K562 (cell line): ENCODE measurements at regions not wholly inside any gene's neighbourhood (a gene's known extent, or its start where the extent isn't known, plus 50 kb on each side); places are given as distances from the start of the nearest gene placed in this dataset.

Experiments
- ATAC-seq: fragments of 200-7000 bp; cut with Tn5 transposase; 3 replicates; pipeline ENCODE4 v1.9.1; 2020; ENCODE audit warnings: moderate library complexity
- BruUV-seq: library from RNA; stranded (reverse); fragments of 400-500 nt; replicated peaks from 2 replicates; lab custom pipeline; 2021; lab: Mats Ljungman, UMichigan
- CTCF ChIA-PET: fragments of 300-600 bp; formaldehyde crosslinking; extraction: SDS; loops from one replicate; lab custom pipeline; 2021; ENCODE audit warnings: low intra/inter-chr PET ratio; lab: Yijun Ruan, JAX
- POLR2A ChIA-PET: fragments of 300-600, 350-650 bp; sonication (Branson Sonifier 250); formaldehyde crosslinking; extraction: SDS; loops from one replicate; lab custom pipeline; 2021; ENCODE audit warnings: antibody characterized with exemption, inconsistent platforms; lab: Yijun Ruan, JAX
- DNase-seq, 4 experiments: peaks; one replicate each; pipeline versions ENCODE4 v3.0.0 to v3.0.0-alpha.2; 2011 to 2018; ENCODE audit warnings: low spot score in 3 of 4, mixed read lengths in 3 of 4; ENCODE audit errors: extremely low read depth in 1 of 4
- FAIRE-seq: peaks from 2 replicates; lab custom pipeline; 2011; peaks lifted over from hg19 to GRCh38; lab: Jason Lieb, UNC
- H2AFZ ChIP-seq: 2 replicates; pipeline ENCODE4 v1.6.0; 2011; ENCODE audit warnings: low read depth, low read length, control low read depth, inconsistent platforms
- H3K27ac ChIP-seq: fragments of 200-600 bp; 3 replicates; pipeline ENCODE4 v1.8.0; 2011; ENCODE audit warnings: low read depth, mild to moderate bottlenecking, control low read depth, inconsistent platforms, low read length, moderate library complexity, mixed read lengths; ENCODE audit errors: extremely low read depth
- H3K27me3 ChIP-seq, 2 experiments: fragments of 300-600 bp in 1 of 2; 2 replicates in 1 of 2; 3 replicates in 1 of 2; pipeline versions ENCODE4 v1.6.0 to v1.8.0; 2011; ENCODE audit warnings: inconsistent platforms in 2 of 2, low read length in 2 of 2, mild to moderate bottlenecking in 1 of 2, mixed read lengths in 1 of 2, moderate library complexity in 1 of 2; ENCODE audit not compliant: control insufficient read depth in 2 of 2, insufficient read depth in 2 of 2
- H3K36me3 ChIP-seq: fragments of 300-600 bp; 3 replicates; pipeline ENCODE4 v1.8.0; 2011; ENCODE audit warnings: mild to moderate bottlenecking, low read length, inconsistent platforms; ENCODE audit not compliant: control insufficient read depth, insufficient read depth
- H3K4me1 ChIP-seq, 2 experiments: fragments of 200-600 bp in 1 of 2; replicated peaks in 1 of 2; 2 replicates in 1 of 2; 3 replicates in 1 of 2; pipeline versions ENCODE4 v1.5.1 to v1.8.0; 2011; ENCODE audit warnings: inconsistent platforms in 2 of 2, low read length in 2 of 2, mild to moderate bottlenecking in 1 of 2, mixed read lengths in 1 of 2, moderate library complexity in 1 of 2; ENCODE audit not compliant: control insufficient read depth in 2 of 2, insufficient read depth in 2 of 2
- H3K4me2 ChIP-seq: 2 replicates; pipeline ENCODE4 v1.6.1; 2011; ENCODE audit warnings: low read length, control low read depth, inconsistent platforms, mixed read lengths; ENCODE audit not compliant: insufficient read depth
- H3K4me3 ChIP-seq: fragments of 200-600 bp; sonication (generic), shearing (Covaris generic); 2 replicates; pipeline ENCODE4 v1.5.1; 2016; ENCODE audit warnings: control low read depth, inconsistent platforms
- H3K79me2 ChIP-seq: fragments of 200-600 bp; 3 replicates; pipeline ENCODE4 v1.8.0; 2011; ENCODE audit warnings: low read length, inconsistent platforms; ENCODE audit not compliant: control insufficient read depth, insufficient read depth
- H3K9ac ChIP-seq, 2 experiments: 2 replicates each; pipeline versions ENCODE4 v1.6.0 to v1.6.1; 2011; ENCODE audit warnings: low read depth in 2 of 2, low read length in 2 of 2, control low read depth in 1 of 2, inconsistent platforms in 1 of 2, mild to moderate bottlenecking in 1 of 2, mixed read lengths in 1 of 2; ENCODE audit not compliant: insufficient read depth in 1 of 2
- H3K9me1 ChIP-seq: one replicate; pipeline ENCODE4 v1.6.0; 2011; ENCODE audit warnings: inconsistent platforms, mild to moderate bottlenecking, low read length, moderate library complexity; ENCODE audit not compliant: control insufficient read depth, insufficient read depth
- H3K9me3 ChIP-seq: replicated peaks from 2 replicates; pipeline ENCODE4 v1.5.1; 2011; ENCODE audit warnings: low read depth, low read length, inconsistent platforms; ENCODE audit not compliant: control insufficient read depth, insufficient read depth
- H4K20me1 ChIP-seq: replicated peaks from 2 replicates; pipeline ENCODE4 v1.6.1; 2011; ENCODE audit warnings: low read length, inconsistent platforms, mixed read lengths; ENCODE audit not compliant: control insufficient read depth, insufficient read depth
- BHLHE40 ChIP-seq: IDR thresholded peaks from 2 replicates; pipeline ENCODE4 v1.6.1; 2011; ENCODE audit warnings: low read length, improper control_type of control experiment
- C11orf30 ChIP-seq: fragments of 450-650 bp; IDR thresholded peaks from 2 replicates; pipeline ENCODE4 v1.6.1; 2016; ENCODE audit warnings: low read depth, mild to moderate bottlenecking
- CBX5 ChIP-seq: IDR thresholded peaks from 2 replicates; pipeline ENCODE4 v1.6.1; 2014; ENCODE audit warnings: low read depth, borderline replicate concordance
- CHD2 ChIP-seq: IDR thresholded peaks from 2 replicates; pipeline ENCODE4 v1.6.1; 2011; ENCODE audit warnings: low read depth, low read length
- ERF ChIP-seq: fragments of 450-650 bp; formaldehyde crosslinking; IDR thresholded peaks from 2 replicates; pipeline ENCODE4 v1.4.0; 2020; ENCODE audit warnings: mild to moderate bottlenecking, mixed read lengths
- HDGF ChIP-seq: fragments of 450-650 bp; IDR thresholded peaks from 2 replicates; pipeline ENCODE4 v1.6.1; 2016
- HEY1 ChIP-seq: fragments of 250-450 bp; sonication (Bioruptor Pico); IDR thresholded peaks from 2 replicates; pipeline ENCODE4 v1.5.0; 2020; ENCODE audit warnings: mild to moderate bottlenecking, moderate library complexity, borderline replicate concordance
- MAFF ChIP-seq: IDR thresholded peaks from 2 replicates; pipeline ENCODE4 v1.6.1; 2012; ENCODE audit warnings: low read length, improper control_type of control experiment
- MAFK ChIP-seq: IDR thresholded peaks from 2 replicates; pipeline ENCODE4 v1.6.1; 2011; ENCODE audit warnings: low read length, improper control_type of control experiment
- MBD2 ChIP-seq: sonication (generic); IDR thresholded peaks from 2 replicates; pipeline ENCODE4 v1.6.1; 2016; ENCODE audit warnings: low read depth, borderline replicate concordance
- PHB ChIP-seq: fragments of 250-450 bp; sonication (Bioruptor Pico); IDR thresholded peaks from 2 replicates; pipeline ENCODE4 v1.5.0; 2021
- POLR2AphosphoS2 ChIP-seq: IDR thresholded peaks from 2 replicates; pipeline ENCODE4 v1.6.1; 2012; ENCODE audit warnings: low read length, improper control_type of control experiment
- PURB ChIP-seq: sonication (generic); formaldehyde crosslinking; IDR thresholded peaks from 2 replicates; pipeline ENCODE4 v1.9.0; 2021; ENCODE audit warnings: low read depth, mild to moderate bottlenecking, missing genetic modification reagents
- THRAP3 ChIP-seq: fragments of 450-650 bp; IDR thresholded peaks from 2 replicates; pipeline ENCODE4 v1.6.1; 2016; ENCODE audit warnings: mild to moderate bottlenecking, inconsistent platforms, borderline replicate concordance
- U2AF1 ChIP-seq: fragments of 200-400 bp; formaldehyde crosslinking; optimal IDR thresholded peaks from 2 replicates; pipeline ENCODE3; 2017; ENCODE audit warnings: mild to moderate bottlenecking, low read depth, low read length, moderate library complexity
- ZNF253 ChIP-seq: fragments of 250-450 bp; sonication (Bioruptor Pico); conservative IDR thresholded peaks from 2 replicates; pipeline ENCODE4 v1.6.1; 2021; ENCODE audit warnings: mild to moderate bottlenecking
- ZNF316 ChIP-seq: fragments of 450-650 bp; IDR thresholded peaks from 2 replicates; pipeline ENCODE4 v1.6.1; 2016
- ZNF583 ChIP-seq: fragments of 250-450 bp; sonication (Bioruptor Pico); IDR thresholded peaks from 2 replicates; pipeline ENCODE4 v1.4.0; 2020
- WGBS: fragments of 100-300 bp; shearing (Covaris generic); methylation state at CpG from one replicate; pipeline ENCODE4 v1.1.6; 2016; ENCODE audit warnings: low coverage, mixed read lengths; ENCODE audit not compliant: insufficient coverage; ENCODE audit errors: missing lambda C conversion rate; 5-methylcytosine and 5-hydroxymethylcytosine counted together
- in situ Hi-C: fragments of 300-500 bp; cut with MboI; formaldehyde crosslinking; loops from 4 replicates; pipeline ENCODE4 v1.15.0; 2018; ENCODE audit warnings: inconsistent platforms, mixed read lengths
- intact Hi-C: fragments of 100-400 bp; cut with micrococcal nuclease; formaldehyde crosslinking; loops from 2 replicates; pipeline ENCODE4 v1.14.2; 2022
- TF ChIP-seq, protein P1 (sequence below): sonication (generic); IDR thresholded peaks from 2 replicates; pipeline ENCODE4 v1.6.1; 2016
- TF ChIP-seq, protein P2 (sequence below): fragments of 250-450 bp; sonication (Bioruptor Pico); IDR thresholded peaks from 2 replicates; pipeline ENCODE4 v1.5.0; 2020; ENCODE audit warnings: mild to moderate bottlenecking, borderline replicate concordance
- TF ChIP-seq, protein P3 (sequence below): fragments of 250-450 bp; sonication (Bioruptor Pico); IDR thresholded peaks from 2 replicates; pipeline ENCODE4 v1.9.0; 2021; ENCODE audit warnings: mild to moderate bottlenecking

DNA sequence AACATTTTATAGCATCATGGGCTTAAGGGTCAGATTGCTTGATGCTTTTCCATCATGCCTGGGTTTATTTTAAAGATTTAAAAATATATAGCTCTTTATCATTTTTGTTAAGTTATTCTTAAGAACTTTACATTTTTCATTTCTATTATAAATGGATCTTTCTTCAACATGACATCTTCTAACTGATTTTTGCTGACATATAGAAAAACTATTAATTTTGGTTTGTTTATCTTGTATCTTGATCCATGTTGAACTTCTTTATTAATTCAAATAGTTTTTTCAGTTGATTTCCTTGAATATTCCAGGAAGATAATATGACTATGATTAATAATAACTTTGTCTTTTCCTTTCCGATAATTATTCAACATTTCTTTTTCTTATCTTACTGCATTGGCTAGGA is 237.9 kb upstream of the CLINT1 start:
- Histone ChIP-seq H3K79me2 (no peaks in the 10 kb centered on the region), H3K27ac (no peak overlapping the region), H3K9me1 (no peaks in the 10 kb centered on the region), H3K4me2 (no peak overlapping the region), H2AFZ (no peak overlapping the region), H3K9me3 (no peaks in the 10 kb centered on the region), H4K20me1 (no peaks in the 10 kb centered on the region; the same call in 1 of the 2 replicates), H3K4me1 (no peaks in the 10 kb centered on the region), H3K9ac (no peak overlapping the region), H3K4me3 (no peak overlapping the region), H3K27me3 (no peaks in the 10 kb centered on the region), H3K36me3 (no peaks in the 10 kb centered on the region)
- no TSS peak for BruUV-seq
- ChIA-PET POLR2A (no interaction called here), CTCF (no interaction called here)
- TF ChIP-seq MBD2 (no peak), CBX5 (no peak), THRAP3 (no peak), HEY1 (CRISPR knock-in tag) (no peak), ZNF583 (CRISPR knock-in tag) (no peak), POLR2AphosphoS2 (no peak), MAFK (peak; percentile 61; the same call in 1 of the 2 replicates), C11orf30 (peak; percentile 63), ZNF316 (peak; percentile 85), PHB (CRISPR knock-in tag) (no peak), HDGF (no peak), MAFF (peak; percentile 45; the same call in 1 of the 2 replicates), U2AF1 (no peak), PURB (CRISPR knock-in tag) (no peak), BHLHE40 (no peak), ERF (no peak), CHD2 (no peak), ZNF253 (CRISPR knock-in tag) (no peak)
- TF ChIP-seq, protein P1, sequence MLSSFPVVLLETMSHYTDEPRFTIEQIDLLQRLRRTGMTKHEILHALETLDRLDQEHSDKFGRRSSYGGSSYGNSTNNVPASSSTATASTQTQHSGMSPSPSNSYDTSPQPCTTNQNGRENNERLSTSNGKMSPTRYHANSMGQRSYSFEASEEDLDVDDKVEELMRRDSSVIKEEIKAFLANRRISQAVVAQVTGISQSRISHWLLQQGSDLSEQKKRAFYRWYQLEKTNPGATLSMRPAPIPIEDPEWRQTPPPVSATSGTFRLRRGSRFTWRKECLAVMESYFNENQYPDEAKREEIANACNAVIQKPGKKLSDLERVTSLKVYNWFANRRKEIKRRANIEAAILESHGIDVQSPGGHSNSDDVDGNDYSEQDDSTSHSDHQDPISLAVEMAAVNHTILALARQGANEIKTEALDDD: no peak
- TF ChIP-seq, protein P2, sequence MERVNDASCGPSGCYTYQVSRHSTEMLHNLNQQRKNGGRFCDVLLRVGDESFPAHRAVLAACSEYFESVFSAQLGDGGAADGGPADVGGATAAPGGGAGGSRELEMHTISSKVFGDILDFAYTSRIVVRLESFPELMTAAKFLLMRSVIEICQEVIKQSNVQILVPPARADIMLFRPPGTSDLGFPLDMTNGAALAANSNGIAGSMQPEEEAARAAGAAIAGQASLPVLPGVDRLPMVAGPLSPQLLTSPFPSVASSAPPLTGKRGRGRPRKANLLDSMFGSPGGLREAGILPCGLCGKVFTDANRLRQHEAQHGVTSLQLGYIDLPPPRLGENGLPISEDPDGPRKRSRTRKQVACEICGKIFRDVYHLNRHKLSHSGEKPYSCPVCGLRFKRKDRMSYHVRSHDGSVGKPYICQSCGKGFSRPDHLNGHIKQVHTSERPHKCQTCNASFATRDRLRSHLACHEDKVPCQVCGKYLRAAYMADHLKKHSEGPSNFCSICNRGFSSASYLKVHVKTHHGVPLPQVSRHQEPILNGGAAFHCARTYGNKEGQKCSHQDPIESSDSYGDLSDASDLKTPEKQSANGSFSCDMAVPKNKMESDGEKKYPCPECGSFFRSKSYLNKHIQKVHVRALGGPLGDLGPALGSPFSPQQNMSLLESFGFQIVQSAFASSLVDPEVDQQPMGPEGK: no peak
- TF ChIP-seq, protein P3, sequence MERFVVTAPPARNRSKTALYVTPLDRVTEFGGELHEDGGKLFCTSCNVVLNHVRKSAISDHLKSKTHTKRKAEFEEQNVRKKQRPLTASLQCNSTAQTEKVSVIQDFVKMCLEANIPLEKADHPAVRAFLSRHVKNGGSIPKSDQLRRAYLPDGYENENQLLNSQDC (CRISPR knock-in tag): no peak
- ATAC-seq (no peak), DNase-seq (no peak), FAIRE-seq (no peak)
- in situ Hi-C loops: no loop called here
- intact Hi-C loops: no loop called here
- 0% methylated on average over 1 of the region's 1 CpG for WGBS
